Ovary (tissue), 3 donors: ENCODE measurements at regions not wholly inside any gene's neighbourhood (a gene's known extent, or its start where the extent isn't known, plus 50 kb on each side); places are given as distances from the start of the nearest gene placed in this dataset.

Source experiments
- EP300 ChIP-seq: sonication (generic); formaldehyde crosslinking; IDR thresholded peaks from one replicate; pipeline ENCODE4 v1.6.1; 2017; ENCODE audit warnings: antibody characterized with exemption
- TF ChIP-seq, protein P1 (sequence below), 3 donors: fragments of 450-650 bp in 2 of 3; fragments of 200-600 bp in 1 of 3; IDR thresholded peaks; one replicate each; pipeline versions ENCODE4 v1.5.1 to v1.8.0; 2016 to 2022; ENCODE audit warnings: antibody characterized with exemption in 3 of 3, mild to moderate bottlenecking in 1 of 3
- donor health status: DM: no; HTN: no; CAD: no.

DNA sequence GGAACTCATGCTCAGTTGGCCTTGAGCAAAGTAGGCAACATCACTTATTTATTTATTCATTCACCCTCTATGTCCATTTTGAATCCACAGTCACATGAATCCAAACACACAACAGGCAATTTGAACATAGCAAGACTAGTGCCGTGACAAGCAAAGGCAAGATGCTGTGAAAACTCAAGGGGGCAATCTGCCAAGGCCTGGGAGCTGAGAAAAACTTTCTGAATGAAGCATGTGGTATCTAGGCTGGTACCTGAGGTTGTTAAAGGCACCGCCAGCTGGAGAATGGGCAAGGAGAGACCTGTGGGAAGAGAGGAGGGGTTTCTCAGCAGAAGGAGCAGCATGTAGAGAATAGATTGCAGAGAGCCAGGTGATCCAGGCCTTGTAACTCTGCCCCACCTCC is 98.3 kb upstream of the ATP10B start:
- TF ChIP-seq, protein P1, sequence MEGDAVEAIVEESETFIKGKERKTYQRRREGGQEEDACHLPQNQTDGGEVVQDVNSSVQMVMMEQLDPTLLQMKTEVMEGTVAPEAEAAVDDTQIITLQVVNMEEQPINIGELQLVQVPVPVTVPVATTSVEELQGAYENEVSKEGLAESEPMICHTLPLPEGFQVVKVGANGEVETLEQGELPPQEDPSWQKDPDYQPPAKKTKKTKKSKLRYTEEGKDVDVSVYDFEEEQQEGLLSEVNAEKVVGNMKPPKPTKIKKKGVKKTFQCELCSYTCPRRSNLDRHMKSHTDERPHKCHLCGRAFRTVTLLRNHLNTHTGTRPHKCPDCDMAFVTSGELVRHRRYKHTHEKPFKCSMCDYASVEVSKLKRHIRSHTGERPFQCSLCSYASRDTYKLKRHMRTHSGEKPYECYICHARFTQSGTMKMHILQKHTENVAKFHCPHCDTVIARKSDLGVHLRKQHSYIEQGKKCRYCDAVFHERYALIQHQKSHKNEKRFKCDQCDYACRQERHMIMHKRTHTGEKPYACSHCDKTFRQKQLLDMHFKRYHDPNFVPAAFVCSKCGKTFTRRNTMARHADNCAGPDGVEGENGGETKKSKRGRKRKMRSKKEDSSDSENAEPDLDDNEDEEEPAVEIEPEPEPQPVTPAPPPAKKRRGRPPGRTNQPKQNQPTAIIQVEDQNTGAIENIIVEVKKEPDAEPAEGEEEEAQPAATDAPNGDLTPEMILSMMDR (IDR thresholded peaks at IDR 0.05): no peak
- TF ChIP-seq EP300: no peak
